Left ventricle myocardium inferior (tissue), 1 donor: ENCODE measurements at regions not wholly inside any gene's neighbourhood (a gene's known extent, or its start where the extent isn't known, plus 50 kb on each side); places are given as distances from the start of the nearest gene placed in this dataset.
A peak's percentile ranks its signal among the peaks of the same experiment; 100 is the strongest.

Source experiments
- DNase-seq: peaks from one replicate; pipeline ENCODE4 v3.0.0-alpha.2; 2020
- H3K27ac ChIP-seq: fragments of 200-600 bp; replicated peaks from 2 replicates; pipeline ENCODE4 v1.8.0; 2021
- H3K27me3 ChIP-seq: fragments of 200-600 bp; 2 replicates; pipeline ENCODE4 v1.8.0; 2021; ENCODE audit warnings: low read depth
- H3K36me3 ChIP-seq: fragments of 200-600 bp; 2 replicates; pipeline ENCODE4 v1.8.0; 2021
- H3K4me1 ChIP-seq: fragments of 200-600 bp; 2 replicates; pipeline ENCODE4 v1.8.0; 2021
- H3K4me3 ChIP-seq: fragments of 200-600 bp; 2 replicates; pipeline ENCODE4 v1.8.0; 2021; ENCODE audit warnings: mild to moderate bottlenecking, moderate library complexity
- H3K9me3 ChIP-seq: fragments of 200-600 bp; replicated peaks from 2 replicates; pipeline ENCODE4 v1.8.0; 2021
- CTCF ChIP-seq: fragments of 200-600 bp; IDR thresholded peaks from 2 replicates; pipeline ENCODE4 v1.8.0; 2021; ENCODE audit warnings: antibody characterized with exemption, mild to moderate bottlenecking, borderline replicate concordance
- intact Hi-C: fragments of 100-400 bp; cut with micrococcal nuclease; formaldehyde crosslinking; loops from one replicate; pipeline ENCODE4 v1.11.0; 2022
- donor health status: DM: no; HTN: yes; CAD: no; lungs with severe emphysema.

- no peaks in the 10 kb centered on the region for H3K4me1 ChIP-seq
- H3K9me3 ChIP-seq, result no peaks in the 10 kb centered on the region
- H3K27ac ChIP-seq, result no peak overlapping the region
- no peak overlapping the region for H3K4me3 ChIP-seq
- no peaks in the 10 kb centered on the region for H3K27me3 ChIP-seq
- intact Hi-C loops, result no loop called here
- no peaks in the 10 kb centered on the region for H3K36me3 ChIP-seq
- TF ChIP-seq CTCF, result no peak
- peak; percentile 18 for DNase-seq
Observed at GRCh38 chrY:8590641-8591040, 746.6 kb upstream of the TSPY4 start.

GRCh38 chrY:8591821-8592516, 745.3 kb upstream of the TSPY4 start:
- no peak for DNase-seq
- Histone ChIP-seq H3K27ac (no peak overlapping the region), H3K4me3 (no peak overlapping the region), H3K9me3 (no peaks in the 10 kb centered on the region), H3K27me3 (no peaks in the 10 kb centered on the region), H3K4me1 (no peaks in the 10 kb centered on the region), H3K36me3 (no peaks in the 10 kb centered on the region)
- intact Hi-C loops, result no loop called here
- TF ChIP-seq CTCF, result no peak

- intact Hi-C loops, result no loop called here
- Histone ChIP-seq H3K27ac (no peak overlapping the region), H3K4me3 (no peak overlapping the region), H3K9me3 (no peaks in the 10 kb centered on the region), H3K27me3 (no peaks in the 10 kb centered on the region), H3K4me1 (no peaks in the 10 kb centered on the region), H3K36me3 (no peaks in the 10 kb centered on the region)
- TF ChIP-seq CTCF, result no peak
- no peak for DNase-seq
Observed at GRCh38 chrY:8594657-8595056, 742.6 kb upstream of the TSPY4 start.

GRCh38 chrY:8599141-8599540, 738.1 kb upstream of the TSPY4 start:
- Histone ChIP-seq H3K9me3 (no peaks in the 10 kb centered on the region), H3K36me3 (no peaks in the 10 kb centered on the region), H3K27ac (no peak overlapping the region), H3K4me1 (no peaks in the 10 kb centered on the region), H3K27me3 (no peaks in the 10 kb centered on the region), H3K4me3 (no peak overlapping the region)
- intact Hi-C loops, result no loop called here
- no peak for TF ChIP-seq CTCF
- no peak for DNase-seq

- Histone ChIP-seq H3K9me3 (no peaks in the 10 kb centered on the region), H3K4me1 (no peaks in the 10 kb centered on the region), H3K27me3 (no peaks in the 10 kb centered on the region), H3K36me3 (no peaks in the 10 kb centered on the region), H3K27ac (no peak overlapping the region), H3K4me3 (no peak overlapping the region)
- intact Hi-C loops, result no loop called here
- no peak for TF ChIP-seq CTCF
- DNase-seq, result no peak
Observed at GRCh38 chrY:8610620-8611019, 726.6 kb upstream of the TSPY4 start.

GRCh38 chrY:8611815-8612214, 725.4 kb upstream of the TSPY4 start:
- Histone ChIP-seq H3K27me3 (no peaks in the 10 kb centered on the region), H3K4me1 (no peaks in the 10 kb centered on the region), H3K27ac (no peak overlapping the region), H3K9me3 (no peaks in the 10 kb centered on the region), H3K36me3 (no peaks in the 10 kb centered on the region), H3K4me3 (no peak overlapping the region)
- intact Hi-C loops, result no loop called here
- TF ChIP-seq CTCF, result no peak
- no peak for DNase-seq
